SK-N-SH (cell line): ENCODE measurements at regions not wholly inside any gene's neighbourhood (a gene's known extent, or its start where the extent isn't known, plus 50 kb on each side); places are given as distances from the start of the nearest gene placed in this dataset.

Experiments
- EP300 ChIP-seq, 2 experiments: IDR thresholded peaks; 2 replicates each; pipeline versions ENCODE4 v1.4.0 to v1.6.1; 2012; ENCODE audit warnings: borderline replicate concordance in 1 of 2, low read depth in 1 of 2, low read length in 1 of 2
- EZH2phosphoT487 ChIP-seq: fragments of 200-600 bp; sonication (generic); IDR thresholded peaks from 2 replicates; pipeline ENCODE4 v1.6.1; 2017; ENCODE audit warnings: low read depth, mixed run types, mild to moderate bottlenecking, antibody characterized with exemption, moderate library complexity, borderline replicate concordance
- GABPA ChIP-seq: IDR thresholded peaks from 2 replicates; pipeline ENCODE4 v1.4.0; 2012; ENCODE audit warnings: low read depth, mild to moderate bottlenecking
- GATA2 ChIP-seq: sonication (generic); formaldehyde crosslinking; IDR thresholded peaks from 2 replicates; pipeline ENCODE4 v1.5.0; 2020; ENCODE audit warnings: mild to moderate bottlenecking, missing genetic modification reagents
- POLR2AphosphoS5 ChIP-seq: IDR thresholded peaks from 2 replicates; pipeline ENCODE4 v1.6.1; 2012; ENCODE audit warnings: low read depth, low read length
- RAD21 ChIP-seq: IDR thresholded peaks from 2 replicates; pipeline ENCODE4 v1.6.1; 2012; ENCODE audit warnings: mild to moderate bottlenecking, low read length
- TCF12 ChIP-seq: IDR thresholded peaks from 2 replicates; pipeline ENCODE4 v1.4.0; 2012
- TF ChIP-seq, protein P1 (sequence below): IDR thresholded peaks from 2 replicates; pipeline ENCODE4 v1.4.0; 2012; ENCODE audit warnings: low read depth, borderline replicate concordance
- TF ChIP-seq, protein P2 (sequence below): IDR thresholded peaks from 2 replicates; pipeline ENCODE4 v1.6.1; 2012; ENCODE audit warnings: mild to moderate bottlenecking, low read depth, low read length, moderate library complexity
- TF ChIP-seq, protein P3 (sequence below): fragments of 200-600 bp; sonication (generic); IDR thresholded peaks from 2 replicates; pipeline ENCODE4 v1.6.1; 2017; ENCODE audit warnings: antibody characterized with exemption, mild to moderate bottlenecking, moderate library complexity
- TF ChIP-seq, protein P4 (sequence below): IDR thresholded peaks from 2 replicates; pipeline ENCODE4 v1.4.0; 2012; ENCODE audit warnings: low read depth

DNA sequence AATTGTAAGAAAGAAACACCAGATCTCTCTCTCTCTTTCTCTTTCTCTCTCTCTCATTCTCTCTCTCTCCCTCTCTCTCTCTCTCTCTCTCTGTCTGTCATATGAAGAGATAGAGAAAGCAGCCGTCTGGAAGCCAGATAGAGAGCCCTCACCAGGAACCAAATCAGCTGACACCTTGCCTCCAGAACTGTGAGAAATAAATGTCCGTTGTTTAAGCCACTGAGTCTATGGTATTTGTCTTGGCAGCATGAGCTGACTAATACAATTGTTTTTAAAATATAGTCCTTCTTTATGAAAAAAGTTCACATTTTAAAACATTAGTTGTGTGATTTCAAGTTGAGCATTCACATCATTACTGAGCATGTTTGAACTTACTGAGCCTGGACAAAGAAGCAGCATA is 275.6 kb downstream of the CETN3 start:
- TF ChIP-seq POLR2AphosphoS5 (no peak), GATA2 (CRISPR knock-in tag) (no peak), EZH2phosphoT487 (no peak), RAD21 (no peak), TCF12 (no peak), EP300 (IDR thresholded peaks at IDR 0.05; ENCODE audit: borderline replicate concordance in 1 of 2, low read depth in 1 of 2, low read length in 1 of 2) (no peak), GABPA (no peak)
- TF ChIP-seq, protein P1, sequence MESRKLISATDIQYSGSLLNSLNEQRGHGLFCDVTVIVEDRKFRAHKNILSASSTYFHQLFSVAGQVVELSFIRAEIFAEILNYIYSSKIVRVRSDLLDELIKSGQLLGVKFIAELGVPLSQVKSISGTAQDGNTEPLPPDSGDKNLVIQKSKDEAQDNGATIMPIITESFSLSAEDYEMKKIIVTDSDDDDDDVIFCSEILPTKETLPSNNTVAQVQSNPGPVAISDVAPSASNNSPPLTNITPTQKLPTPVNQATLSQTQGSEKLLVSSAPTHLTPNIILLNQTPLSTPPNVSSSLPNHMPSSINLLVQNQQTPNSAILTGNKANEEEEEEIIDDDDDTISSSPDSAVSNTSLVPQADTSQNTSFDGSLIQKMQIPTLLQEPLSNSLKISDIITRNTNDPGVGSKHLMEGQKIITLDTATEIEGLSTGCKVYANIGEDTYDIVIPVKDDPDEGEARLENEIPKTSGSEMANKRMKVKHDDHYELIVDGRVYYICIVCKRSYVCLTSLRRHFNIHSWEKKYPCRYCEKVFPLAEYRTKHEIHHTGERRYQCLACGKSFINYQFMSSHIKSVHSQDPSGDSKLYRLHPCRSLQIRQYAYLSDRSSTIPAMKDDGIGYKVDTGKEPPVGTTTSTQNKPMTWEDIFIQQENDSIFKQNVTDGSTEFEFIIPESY: no peak
- TF ChIP-seq, protein P2, sequence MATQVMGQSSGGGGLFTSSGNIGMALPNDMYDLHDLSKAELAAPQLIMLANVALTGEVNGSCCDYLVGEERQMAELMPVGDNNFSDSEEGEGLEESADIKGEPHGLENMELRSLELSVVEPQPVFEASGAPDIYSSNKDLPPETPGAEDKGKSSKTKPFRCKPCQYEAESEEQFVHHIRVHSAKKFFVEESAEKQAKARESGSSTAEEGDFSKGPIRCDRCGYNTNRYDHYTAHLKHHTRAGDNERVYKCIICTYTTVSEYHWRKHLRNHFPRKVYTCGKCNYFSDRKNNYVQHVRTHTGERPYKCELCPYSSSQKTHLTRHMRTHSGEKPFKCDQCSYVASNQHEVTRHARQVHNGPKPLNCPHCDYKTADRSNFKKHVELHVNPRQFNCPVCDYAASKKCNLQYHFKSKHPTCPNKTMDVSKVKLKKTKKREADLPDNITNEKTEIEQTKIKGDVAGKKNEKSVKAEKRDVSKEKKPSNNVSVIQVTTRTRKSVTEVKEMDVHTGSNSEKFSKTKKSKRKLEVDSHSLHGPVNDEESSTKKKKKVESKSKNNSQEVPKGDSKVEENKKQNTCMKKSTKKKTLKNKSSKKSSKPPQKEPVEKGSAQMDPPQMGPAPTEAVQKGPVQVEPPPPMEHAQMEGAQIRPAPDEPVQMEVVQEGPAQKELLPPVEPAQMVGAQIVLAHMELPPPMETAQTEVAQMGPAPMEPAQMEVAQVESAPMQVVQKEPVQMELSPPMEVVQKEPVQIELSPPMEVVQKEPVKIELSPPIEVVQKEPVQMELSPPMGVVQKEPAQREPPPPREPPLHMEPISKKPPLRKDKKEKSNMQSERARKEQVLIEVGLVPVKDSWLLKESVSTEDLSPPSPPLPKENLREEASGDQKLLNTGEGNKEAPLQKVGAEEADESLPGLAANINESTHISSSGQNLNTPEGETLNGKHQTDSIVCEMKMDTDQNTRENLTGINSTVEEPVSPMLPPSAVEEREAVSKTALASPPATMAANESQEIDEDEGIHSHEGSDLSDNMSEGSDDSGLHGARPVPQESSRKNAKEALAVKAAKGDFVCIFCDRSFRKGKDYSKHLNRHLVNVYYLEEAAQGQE: no peak
- TF ChIP-seq, protein P3, sequence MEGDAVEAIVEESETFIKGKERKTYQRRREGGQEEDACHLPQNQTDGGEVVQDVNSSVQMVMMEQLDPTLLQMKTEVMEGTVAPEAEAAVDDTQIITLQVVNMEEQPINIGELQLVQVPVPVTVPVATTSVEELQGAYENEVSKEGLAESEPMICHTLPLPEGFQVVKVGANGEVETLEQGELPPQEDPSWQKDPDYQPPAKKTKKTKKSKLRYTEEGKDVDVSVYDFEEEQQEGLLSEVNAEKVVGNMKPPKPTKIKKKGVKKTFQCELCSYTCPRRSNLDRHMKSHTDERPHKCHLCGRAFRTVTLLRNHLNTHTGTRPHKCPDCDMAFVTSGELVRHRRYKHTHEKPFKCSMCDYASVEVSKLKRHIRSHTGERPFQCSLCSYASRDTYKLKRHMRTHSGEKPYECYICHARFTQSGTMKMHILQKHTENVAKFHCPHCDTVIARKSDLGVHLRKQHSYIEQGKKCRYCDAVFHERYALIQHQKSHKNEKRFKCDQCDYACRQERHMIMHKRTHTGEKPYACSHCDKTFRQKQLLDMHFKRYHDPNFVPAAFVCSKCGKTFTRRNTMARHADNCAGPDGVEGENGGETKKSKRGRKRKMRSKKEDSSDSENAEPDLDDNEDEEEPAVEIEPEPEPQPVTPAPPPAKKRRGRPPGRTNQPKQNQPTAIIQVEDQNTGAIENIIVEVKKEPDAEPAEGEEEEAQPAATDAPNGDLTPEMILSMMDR: no peak
- TF ChIP-seq, protein P4, sequence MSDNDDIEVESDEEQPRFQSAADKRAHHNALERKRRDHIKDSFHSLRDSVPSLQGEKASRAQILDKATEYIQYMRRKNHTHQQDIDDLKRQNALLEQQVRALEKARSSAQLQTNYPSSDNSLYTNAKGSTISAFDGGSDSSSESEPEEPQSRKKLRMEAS: no peak
